D341Med (cell line): ENCODE measurements at regions not wholly inside any gene's neighbourhood (a gene's known extent, or its start where the extent isn't known, plus 50 kb on each side); places are given as distances from the start of the nearest gene placed in this dataset.
"Not testable (repeated sequence)": the region's sequence is repeated elsewhere in the genome, so short reads cannot be mapped to it uniquely, and the experiment has no call there.

Source experiments
- DNase-seq: peaks from one replicate; pipeline ENCODE4 v3.0.0; 2012; ENCODE audit warnings: low spot score

- DNase-seq = no peak
These were observed 240.8 kb upstream of the TOX3 start for GRCh38 chr16:52787709-52788108.

- no peak for DNase-seq
These were observed 239.1 kb upstream of the TOX3 start for GRCh38 chr16:52786091-52786490.

GRCh38 chr16:52785653-52786052 is 238.7 kb upstream of the TOX3 start:
- no peak for DNase-seq

- no peak for DNase-seq
These were observed 236.7 kb upstream of the TOX3 start for GRCh38 chr16:52783616-52784015.

- no peak for DNase-seq
These were observed 234.2 kb upstream of the TOX3 start for GRCh38 chr16:52781005-52781630.

GRCh38 chr16:52773026-52773425 is 226.1 kb upstream of the TOX3 start:
- DNase-seq = no peak

- DNase-seq = no peak
These were observed 223.9 kb upstream of the TOX3 start for GRCh38 chr16:52770828-52771227.

GRCh38 chr16:52758473-52758855 is 211.5 kb upstream of the TOX3 start:
- no peak for DNase-seq

GRCh38 chr16:52757746-52758472 is 211.0 kb upstream of the TOX3 start:
- DNase-seq = no peak

- no peak for DNase-seq
These were observed 210.0 kb upstream of the TOX3 start for GRCh38 chr16:52756812-52757517.

GRCh38 chr16:52755396-52755795 is 208.5 kb upstream of the TOX3 start:
- DNase-seq = no peak

GRCh38 chr16:52751035-52751434 is 204.1 kb upstream of the TOX3 start:
- no peak for DNase-seq

- no peak for DNase-seq
These were observed 201.8 kb upstream of the TOX3 start for GRCh38 chr16:52748741-52749140.

GRCh38 chr16:52747088-52747595 is 200.2 kb upstream of the TOX3 start:
- DNase-seq = no peak

GRCh38 chr16:52743707-52744106 is 196.8 kb upstream of the TOX3 start:
- no peak for DNase-seq

- DNase-seq = no peak
These were observed 195.7 kb upstream of the TOX3 start for GRCh38 chr16:52742608-52743170.

- DNase-seq = no peak
These were observed 195.1 kb upstream of the TOX3 start for GRCh38 chr16:52742052-52742451.

- peak; percentile 30 for DNase-seq
These were observed 194.4 kb upstream of the TOX3 start for GRCh38 chr16:52741351-52741750.

GRCh38 chr16:52740766-52741165 is 193.8 kb upstream of the TOX3 start:
- DNase-seq = peak; percentile 64

GRCh38 chr16:52740333-52740732 is 193.4 kb upstream of the TOX3 start:
- no peak for DNase-seq

GRCh38 chr16:52738992-52739391 is 192.0 kb upstream of the TOX3 start:
- DNase-seq = not testable (repeated sequence)

GRCh38 chr16:52731219-52731875 is 184.4 kb upstream of the TOX3 start:
- no peak for DNase-seq
